HuH-7 (cell line): ENCODE measurements at regions not wholly inside any gene's neighbourhood (a gene's known extent, or its start where the extent isn't known, plus 50 kb on each side); places are given as distances from the start of the nearest gene placed in this dataset.
"Not testable (repeated sequence)": the region's sequence is repeated elsewhere in the genome, so short reads cannot be mapped to it uniquely, and the experiment has no call there.

Experiments
- DNase-seq: peaks from one replicate; pipeline ENCODE4 v3.0.0; 2011; ENCODE audit warnings: low spot score

- no peak for DNase-seq
Observed at GRCh38 chr12:114616081-114616480, 67.9 kb downstream of the TBX3 start.

- no peak for DNase-seq
Observed at GRCh38 chr12:114614040-114614439, 69.9 kb downstream of the TBX3 start.

- no peak for DNase-seq
Observed at GRCh38 chr12:114612062-114612461, 71.9 kb downstream of the TBX3 start.

GRCh38 chr12:114611145-114612018 is 72.6 kb downstream of the TBX3 start:
- DNase-seq, result peak; percentile 43

GRCh38 chr12:114608509-114608908 is 75.5 kb downstream of the TBX3 start:
- no peak for DNase-seq

- DNase-seq, result no peak
Observed at GRCh38 chr12:114605918-114606317, 78.1 kb downstream of the TBX3 start.

GRCh38 chr12:114604606-114605005 is 79.4 kb downstream of the TBX3 start:
- DNase-seq, result no peak

- DNase-seq, result not testable (repeated sequence)
Observed at GRCh38 chr12:114600584-114600983, 83.4 kb downstream of the TBX3 start.

GRCh38 chr12:114598111-114598510 is 85.9 kb downstream of the TBX3 start:
- no peak for DNase-seq

- no peak for DNase-seq
Observed at GRCh38 chr12:114592946-114593345, 91.0 kb downstream of the TBX3 start.

GRCh38 chr12:114588061-114588460 is 95.9 kb downstream of the TBX3 start:
- DNase-seq, result no peak

GRCh38 chr12:114580306-114580705 is 103.7 kb downstream of the TBX3 start:
- no peak for DNase-seq

GRCh38 chr12:114579389-114579788 is 104.6 kb downstream of the TBX3 start:
- DNase-seq, result no peak

- no peak for DNase-seq
Observed at GRCh38 chr12:114562654-114563053, 121.3 kb downstream of the TBX3 start.

- DNase-seq, result no peak
Observed at GRCh38 chr12:114555451-114555850, 128.5 kb downstream of the TBX3 start.

- no peak for DNase-seq
Observed at GRCh38 chr12:114547636-114548035, 136.3 kb downstream of the TBX3 start.

- no peak for DNase-seq
Observed at GRCh38 chr12:114530417-114530816, 124.5 kb upstream of the TBX5 start.

GRCh38 chr12:114529966-114530365 is 124.0 kb upstream of the TBX5 start:
- no peak for DNase-seq

GRCh38 chr12:114528766-114529165 is 122.8 kb upstream of the TBX5 start:
- DNase-seq, result no peak

GRCh38 chr12:114521160-114521559 is 115.2 kb upstream of the TBX5 start:
- not testable (repeated sequence) for DNase-seq

GRCh38 chr12:114512351-114512750 is 106.4 kb upstream of the TBX5 start:
- no peak for DNase-seq

GRCh38 chr12:114508529-114509129 is 102.7 kb upstream of the TBX5 start:
- DNase-seq, result peak; percentile 46

- no peak for DNase-seq
Observed at GRCh38 chr12:114506651-114507050, 100.7 kb upstream of the TBX5 start.

GRCh38 chr12:114504311-114504710 is 98.4 kb upstream of the TBX5 start:
- no peak for DNase-seq
